GM21367 (cell line): ENCODE measurements at regions not wholly inside any gene's neighbourhood (a gene's known extent, or its start where the extent isn't known, plus 50 kb on each side); places are given as distances from the start of the nearest gene placed in this dataset.
"Not testable (repeated sequence)": the region's sequence is repeated elsewhere in the genome, so short reads cannot be mapped to it uniquely, and the experiment has no call there.

ENCODE experiments used
- ATAC-seq: cut with Tn5 transposase; IDR thresholded peaks from one replicate; pipeline ENCODE4 v1.9.1; 2021; ENCODE audit not compliant: unreplicated experiment

GRCh38 chr16:77059446-77059845 lies 131.5 kb upstream of the MON1B start:
- no peak for ATAC-seq

GRCh38 chr16:77060614-77061013 lies 130.4 kb upstream of the MON1B start:
- ATAC-seq = no peak

GRCh38 chr16:77062878-77063675 lies 127.9 kb upstream of the MON1B start:
- no peak for ATAC-seq

- no peak for ATAC-seq
Observed at GRCh38 chr16:77063676-77064016, 127.3 kb upstream of the MON1B start.

GRCh38 chr16:77064037-77064436 lies 127.0 kb upstream of the MON1B start:
- ATAC-seq = no peak

GRCh38 chr16:77066896-77067496 lies 124.0 kb upstream of the MON1B start:
- no peak for ATAC-seq

- no peak for ATAC-seq
Observed at GRCh38 chr16:77067900-77068299, 123.1 kb upstream of the MON1B start.

- ATAC-seq = no peak
Observed at GRCh38 chr16:77068402-77068801, 122.6 kb upstream of the MON1B start.

- no peak for ATAC-seq
Observed at GRCh38 chr16:77069929-77070328, 121.1 kb upstream of the MON1B start.

GRCh38 chr16:77070683-77071082 lies 120.3 kb upstream of the MON1B start:
- ATAC-seq = no peak

- ATAC-seq = no peak
Observed at GRCh38 chr16:77076839-77077238, 114.2 kb upstream of the MON1B start.

GRCh38 chr16:77077256-77077922 lies 113.6 kb upstream of the MON1B start:
- ATAC-seq = no peak

GRCh38 chr16:77085981-77086380 lies 105.0 kb upstream of the MON1B start:
- ATAC-seq = no peak

GRCh38 chr16:77090062-77090461 lies 100.9 kb upstream of the MON1B start:
- ATAC-seq = no peak

GRCh38 chr16:77093309-77093708 lies 97.7 kb upstream of the MON1B start:
- ATAC-seq = no peak

- no peak for ATAC-seq
Observed at GRCh38 chr16:77093999-77094398, 97.0 kb upstream of the MON1B start.

- ATAC-seq = no peak
Observed at GRCh38 chr16:77111056-77111565, 79.9 kb upstream of the MON1B start.

GRCh38 chr16:77112746-77113145 lies 78.2 kb upstream of the MON1B start:
- no peak for ATAC-seq

GRCh38 chr16:77113835-77114234 lies 77.2 kb upstream of the MON1B start:
- no peak for ATAC-seq

GRCh38 chr16:77114361-77114760 lies 76.6 kb upstream of the MON1B start:
- not testable (repeated sequence) for ATAC-seq

GRCh38 chr16:77116856-77117255 lies 74.1 kb upstream of the MON1B start:
- ATAC-seq = no peak

- no peak for ATAC-seq
Observed at GRCh38 chr16:77117707-77118106, 73.3 kb upstream of the MON1B start.
